Cardiac fibroblast (primary cell): ENCODE measurements at regions not wholly inside any gene's neighbourhood (a gene's known extent, or its start where the extent isn't known, plus 50 kb on each side); places are given as distances from the start of the nearest gene placed in this dataset.

Source experiments
- DNase-seq, 2 donors: peaks; one replicate each; pipeline versions ENCODE4 v3.0.0 to v3.0.0-alpha.2; 2010; ENCODE audit warnings: low read depth in 2 of 2
- H3K4me3 ChIP-seq, 2 donors: replicated peaks in 1 of 2; 1 replicate in 1 of 2; 2 replicates in 1 of 2; pipeline ENCODE4 v1.5.1; 2011; ENCODE audit warnings: low read depth in 2 of 2, low read length in 2 of 2, mild to moderate bottlenecking in 2 of 2, moderate library complexity in 1 of 2
- CTCF ChIP-seq: IDR thresholded peaks from one replicate; pipeline ENCODE4 v1.5.1; 2011; ENCODE audit warnings: low read depth, mild to moderate bottlenecking, low read length, inconsistent platforms

GRCh38 chr11:79694368-79694767 lies 253.5 kb upstream of the TENM4 start:
- no peak overlapping the region for H3K4me3 ChIP-seq
- no peak for TF ChIP-seq CTCF
- DNase-seq, result no peak

- H3K4me3 ChIP-seq, result no peak overlapping the region
- no peak for DNase-seq
- no peak for TF ChIP-seq CTCF
Observed at GRCh38 chr11:79691445-79691844, 250.6 kb upstream of the TENM4 start.

GRCh38 chr11:79686703-79687419 lies 246.0 kb upstream of the TENM4 start:
- no peak for TF ChIP-seq CTCF
- H3K4me3 ChIP-seq, result no peak overlapping the region
- DNase-seq, result no peak

- no peak overlapping the region for H3K4me3 ChIP-seq
- TF ChIP-seq CTCF, result no peak
- no peak for DNase-seq
Observed at GRCh38 chr11:79683930-79684329, 243.1 kb upstream of the TENM4 start.

- no peak for TF ChIP-seq CTCF
- no peak for DNase-seq
- H3K4me3 ChIP-seq, result no peak overlapping the region
Observed at GRCh38 chr11:79678780-79679452, 238.1 kb upstream of the TENM4 start.

- H3K4me3 ChIP-seq, result no peak overlapping the region
- DNase-seq, result no peak
- TF ChIP-seq CTCF, result no peak
Observed at GRCh38 chr11:79676396-79676795, 235.6 kb upstream of the TENM4 start.

GRCh38 chr11:79675081-79675480 lies 234.3 kb upstream of the TENM4 start:
- no peak overlapping the region for H3K4me3 ChIP-seq
- no peak for TF ChIP-seq CTCF
- no peak for DNase-seq
